GM18502 (cell line): ENCODE measurements at regions not wholly inside any gene's neighbourhood (a gene's known extent, or its start where the extent isn't known, plus 50 kb on each side); places are given as distances from the start of the nearest gene placed in this dataset.

Experiments used
- ATAC-seq: cut with Tn5 transposase; IDR thresholded peaks from one replicate; pipeline ENCODE4 v1.9.1; 2021; ENCODE audit warnings: mild to moderate bottlenecking; ENCODE audit not compliant: unreplicated experiment, poor library complexity

DNA sequence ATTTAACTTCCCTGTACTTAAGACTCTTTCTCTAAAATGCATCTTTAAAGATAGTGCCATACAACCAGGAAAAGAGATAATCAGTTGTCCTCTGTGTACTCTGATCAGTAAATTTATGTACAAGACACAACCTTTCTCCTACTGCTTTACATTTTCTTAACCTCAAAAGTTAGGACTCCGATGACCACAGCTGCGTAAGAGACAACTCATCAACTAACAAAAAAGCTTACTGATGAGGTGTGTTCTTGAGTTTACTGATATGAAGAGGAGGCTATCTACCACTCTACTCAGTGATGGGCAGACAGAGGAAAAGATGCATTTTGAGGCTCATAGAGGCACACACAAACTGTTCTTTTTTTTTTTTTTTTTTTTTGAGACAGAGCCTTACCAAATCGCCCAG lies 71.4 kb upstream of the HIF1A start:
- no peak for ATAC-seq

DNA sequence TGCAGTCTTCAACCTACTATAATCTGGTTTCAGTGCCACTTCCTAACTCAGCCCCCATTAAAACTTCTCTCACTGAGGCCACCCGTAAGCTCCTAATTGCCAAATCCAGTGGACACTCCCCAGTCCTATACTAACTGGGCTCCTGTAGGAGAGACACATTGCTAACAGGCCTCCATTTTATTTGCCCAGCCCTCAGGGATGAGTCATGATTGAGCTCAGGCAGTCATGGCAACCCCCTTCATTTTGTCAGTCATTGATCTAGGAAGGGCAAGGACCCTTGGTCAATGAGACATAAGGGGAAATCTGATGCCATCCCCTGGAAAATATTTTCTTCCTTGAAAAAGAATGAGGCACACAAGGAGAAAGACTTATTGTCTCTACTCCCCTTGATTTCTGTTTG lies 70.1 kb upstream of the HIF1A start:
- ATAC-seq: no peak

DNA sequence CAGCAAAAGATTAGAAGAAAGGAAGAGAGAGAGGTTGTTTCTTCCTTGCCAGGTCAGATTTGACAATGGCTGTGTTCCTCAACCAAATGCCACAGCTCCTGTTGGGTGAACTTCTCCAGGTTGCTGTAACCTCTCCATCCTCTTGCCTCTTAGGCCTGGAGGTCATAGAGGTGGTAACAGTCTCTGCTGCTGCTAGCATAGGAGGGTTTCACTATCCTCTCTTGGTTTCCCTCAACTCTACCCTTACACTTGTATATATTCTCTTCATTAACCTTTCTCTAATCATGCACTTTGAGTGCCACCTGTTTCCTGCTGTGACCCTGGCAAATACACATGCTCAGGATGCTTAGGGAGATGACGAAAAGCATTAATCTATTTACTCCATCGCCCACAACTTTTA lies 67.7 kb upstream of the HIF1A start:
- no peak for ATAC-seq

DNA sequence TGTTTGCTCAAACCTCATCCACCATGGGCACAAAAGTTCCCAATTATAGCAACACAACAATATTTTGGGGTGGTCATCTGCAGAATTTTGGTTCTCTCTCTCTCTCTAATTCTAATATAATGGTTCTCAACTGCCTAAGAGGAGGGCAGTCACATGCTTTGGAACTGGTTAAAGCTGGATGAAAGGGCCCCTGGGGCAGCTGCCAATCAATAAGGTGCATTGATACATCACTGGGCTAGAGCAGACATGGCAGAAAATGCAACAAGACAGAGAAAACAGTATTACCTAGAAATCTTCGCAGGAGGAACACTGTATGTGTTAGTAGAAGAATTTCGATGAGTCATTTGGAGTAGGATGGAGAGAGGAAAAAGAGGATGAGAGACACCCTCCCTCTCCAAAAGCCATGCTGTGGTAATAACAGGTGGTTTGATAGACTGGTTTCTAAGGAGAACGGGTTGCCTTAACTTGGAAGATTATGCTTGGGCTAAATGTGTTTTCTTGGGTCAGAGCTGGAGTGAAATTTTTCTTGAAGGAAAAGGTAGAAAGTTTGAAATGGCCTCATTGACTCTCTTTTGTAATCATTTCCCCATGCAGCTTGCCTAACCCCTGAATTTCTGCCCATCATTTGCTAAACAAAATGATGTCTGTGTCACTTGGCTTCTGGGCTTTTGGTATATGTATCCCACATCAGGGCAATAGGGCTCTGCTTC lies 67.1 kb upstream of the HIF1A start:
- ATAC-seq: no peak

DNA sequence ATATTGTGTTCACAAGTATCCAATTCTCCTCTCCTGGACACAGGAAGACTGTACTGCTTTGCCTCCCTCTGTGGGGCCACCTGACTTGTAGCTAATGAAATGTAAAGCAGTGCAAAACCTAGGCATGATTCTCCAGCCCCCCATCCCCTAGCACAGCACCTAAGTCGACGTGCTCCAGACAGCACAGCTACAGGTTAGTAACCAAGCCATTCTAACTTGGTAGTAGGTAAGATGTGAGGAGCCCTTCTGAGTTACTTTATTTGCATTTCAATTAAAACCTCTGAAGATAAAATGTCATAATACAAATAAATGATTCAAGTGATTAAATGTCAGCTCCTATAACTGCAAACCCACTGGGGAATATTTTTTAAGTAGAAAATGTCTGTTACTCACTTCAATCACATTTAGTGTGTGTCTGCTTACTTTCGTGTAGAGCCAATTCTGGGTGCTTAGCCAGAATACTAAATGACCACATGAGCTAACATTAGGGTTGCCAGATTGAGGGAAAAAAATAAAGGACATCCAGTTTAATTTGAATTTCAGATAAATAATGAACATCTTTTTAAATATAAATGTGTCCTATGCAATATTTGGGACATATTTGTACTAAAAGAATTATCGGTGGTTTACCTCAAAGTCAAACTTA lies 64.8 kb upstream of the HIF1A start:
- ATAC-seq: no peak

DNA sequence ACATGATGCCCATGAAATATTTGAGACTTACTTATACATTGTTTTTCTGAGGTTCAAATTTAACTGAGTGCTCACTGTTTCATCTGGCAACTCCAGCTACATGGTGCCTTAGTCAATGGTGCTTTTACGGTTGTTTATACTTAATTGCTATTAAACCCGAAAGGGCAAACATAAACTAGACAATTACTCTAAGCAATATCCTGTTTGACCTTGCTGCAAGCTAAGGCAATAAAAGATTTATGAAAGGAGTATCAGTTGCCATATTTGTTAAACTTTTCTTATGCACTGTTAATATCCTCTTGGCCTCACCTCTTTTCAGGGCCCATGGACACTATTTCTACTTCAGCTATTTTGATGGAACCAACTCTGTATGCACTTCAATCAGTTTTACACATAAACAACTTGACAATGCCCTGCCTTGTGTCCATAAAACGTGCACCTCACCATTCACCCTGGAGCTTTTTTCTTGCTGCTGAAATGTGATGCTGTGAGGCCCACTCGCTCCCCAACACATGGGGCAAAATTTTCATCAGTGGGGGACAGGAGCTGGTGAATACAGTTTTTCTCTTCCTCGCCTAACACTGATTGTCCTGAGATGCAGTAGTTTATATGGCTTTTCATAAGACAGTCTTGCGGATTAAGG lies 64.1 kb upstream of the HIF1A start:
- ATAC-seq: no peak

DNA sequence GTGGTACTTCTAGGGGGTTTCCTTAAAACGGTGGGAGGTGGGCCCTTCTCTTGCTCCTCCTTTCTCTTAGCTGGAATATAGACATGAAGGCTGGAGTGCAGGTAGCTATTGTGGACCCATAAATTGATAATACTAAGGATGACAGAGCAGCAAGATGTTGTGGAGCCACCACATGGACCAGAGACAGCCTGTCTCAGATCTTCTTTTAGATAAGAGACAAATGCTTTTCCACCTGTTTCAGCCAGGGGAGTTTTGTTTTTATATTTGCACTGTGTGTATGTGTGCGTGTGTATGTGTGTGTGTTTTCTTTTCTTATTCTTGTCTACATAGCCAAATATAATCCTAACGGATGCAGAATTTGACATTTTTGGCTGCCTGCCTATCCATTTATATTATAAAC lies 62.9 kb upstream of the HIF1A start:
- ATAC-seq: no peak

DNA sequence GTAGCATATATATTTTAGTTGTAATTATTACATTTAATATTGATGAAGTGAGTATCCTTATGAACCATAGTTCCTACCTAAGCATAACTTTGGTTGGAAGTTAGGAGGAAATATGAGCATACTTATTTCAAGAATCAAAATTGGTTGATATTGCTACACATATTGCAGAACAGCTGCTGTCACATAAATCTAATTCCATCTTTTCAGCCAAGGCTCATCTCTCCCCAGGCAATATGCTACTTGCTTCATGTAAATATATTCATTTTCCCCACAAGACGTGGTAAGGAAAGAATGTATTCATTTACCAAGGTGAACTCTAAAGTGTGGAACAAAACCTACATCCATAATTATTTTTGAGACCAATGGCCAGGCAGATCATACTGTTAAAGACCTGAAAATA lies 62.5 kb upstream of the HIF1A start:
- no peak for ATAC-seq

DNA sequence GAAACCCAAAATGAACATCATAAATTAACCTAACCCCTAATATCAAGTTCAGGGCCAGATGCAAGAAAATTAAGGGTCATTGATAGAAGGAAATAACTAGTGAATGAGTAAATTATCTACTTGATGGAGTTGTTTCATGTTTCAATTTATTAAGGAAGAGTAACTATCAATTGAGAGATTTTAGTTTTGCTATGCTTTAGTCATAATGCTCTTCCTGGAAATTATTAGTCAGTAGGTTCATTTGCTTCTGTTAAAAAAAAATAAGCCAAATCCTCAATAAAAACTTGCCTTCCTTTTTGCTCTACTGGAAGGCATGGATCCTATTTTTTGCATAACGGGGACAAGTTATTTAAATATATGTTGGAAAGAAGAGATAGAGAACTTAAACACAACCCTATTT lies 59.0 kb upstream of the HIF1A start:
- no peak for ATAC-seq

DNA sequence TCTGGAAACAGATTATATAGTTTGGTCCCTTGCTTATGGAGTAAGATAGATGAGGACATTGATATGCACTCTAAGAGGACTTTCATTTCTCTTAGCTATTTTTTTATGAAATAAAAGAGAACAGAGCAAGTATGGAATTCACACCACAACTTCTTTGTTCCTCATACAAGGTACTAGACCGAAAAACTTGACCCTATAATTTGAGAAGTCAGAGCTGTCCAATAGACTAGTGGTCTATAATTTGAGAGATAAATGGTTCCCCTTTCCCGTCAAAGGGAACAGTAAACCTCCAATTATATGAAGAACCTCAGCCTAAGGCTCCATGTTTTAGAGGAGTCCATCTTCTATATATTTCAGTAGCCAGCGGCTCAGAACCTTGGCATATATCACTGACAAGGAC lies 58.5 kb upstream of the HIF1A start:
- no peak for ATAC-seq

DNA sequence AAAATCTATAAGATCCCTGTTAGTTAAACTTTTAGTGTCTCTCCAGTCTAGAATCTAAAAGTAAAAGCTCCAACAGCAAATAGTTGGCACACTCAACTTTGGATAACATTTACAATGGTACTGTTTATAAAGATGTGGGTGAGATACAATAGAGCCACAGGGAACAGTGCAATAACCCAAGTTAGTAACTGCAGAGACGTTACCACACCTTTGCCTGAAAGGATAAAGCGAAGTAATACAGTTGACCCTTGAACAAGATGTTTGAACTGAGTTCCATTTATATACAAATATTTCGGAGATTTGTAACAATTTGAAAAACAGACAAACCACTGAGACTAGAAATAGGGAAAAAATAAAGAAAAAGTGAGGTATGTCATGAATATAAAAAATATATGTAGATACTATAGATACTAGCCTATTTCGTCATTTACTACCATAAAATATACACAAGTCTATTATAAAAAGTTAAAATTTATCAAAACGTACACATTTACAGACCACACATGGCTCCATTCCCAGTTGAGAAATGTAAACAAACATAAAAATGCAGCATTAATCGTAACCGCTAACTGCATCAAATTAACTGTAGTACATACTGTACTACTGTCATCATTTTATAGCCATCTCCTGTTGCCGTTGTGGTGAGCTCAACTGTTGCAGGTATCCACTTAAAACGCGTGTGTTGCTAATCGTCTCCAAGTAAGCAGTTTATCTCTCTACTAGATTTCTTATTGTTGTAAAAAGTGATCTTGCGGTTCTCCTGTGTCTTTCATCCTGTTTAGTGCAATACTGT lies 56.5 kb upstream of the HIF1A start:
- no peak for ATAC-seq

DNA sequence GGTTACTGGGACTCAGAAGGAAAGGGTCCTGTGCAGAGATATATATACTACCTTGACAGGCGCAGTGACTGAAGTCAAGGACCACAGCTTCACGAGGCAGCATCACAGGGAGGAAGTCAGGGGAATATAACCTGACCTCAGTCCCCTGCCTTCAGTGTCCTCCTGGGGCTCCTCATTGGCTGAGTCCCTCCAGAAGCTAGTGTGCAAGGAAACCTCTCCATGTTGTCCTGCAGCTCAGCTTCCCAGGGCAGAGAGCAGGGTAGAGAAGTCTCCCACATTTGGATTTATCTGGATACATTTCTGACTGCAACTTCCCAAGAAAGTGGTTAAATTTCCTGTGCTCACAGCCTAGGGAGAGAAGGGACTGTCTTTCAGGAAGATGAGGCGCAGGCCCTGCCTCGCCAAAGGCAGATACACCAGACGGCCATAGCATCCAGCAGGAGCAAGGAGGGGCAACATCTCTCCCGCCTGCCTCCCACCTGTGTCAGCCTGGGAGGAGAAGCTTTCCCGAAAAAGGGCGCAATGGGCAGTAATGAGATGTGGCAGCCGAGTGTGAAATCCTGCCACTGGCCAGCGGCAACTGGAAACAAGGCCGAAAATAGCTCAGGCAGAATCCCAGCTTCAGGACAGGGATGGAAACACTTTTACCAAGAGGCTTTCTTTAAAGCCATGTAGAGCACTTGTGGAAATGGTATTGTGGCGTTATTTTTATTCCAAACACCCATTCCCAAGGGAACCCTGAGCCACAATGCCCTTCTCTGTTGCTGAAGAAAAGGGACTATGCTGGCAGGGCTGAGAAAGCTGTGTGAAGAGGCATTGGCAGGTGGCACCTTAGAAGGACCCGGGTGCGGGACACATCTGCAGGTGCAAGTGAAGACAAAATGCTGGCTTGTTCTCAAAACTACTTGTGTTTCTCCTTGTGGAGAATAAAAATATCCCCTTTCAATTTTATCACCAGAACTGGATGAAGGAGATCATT lies 54.9 kb upstream of the HIF1A start:
- ATAC-seq: no peak

DNA sequence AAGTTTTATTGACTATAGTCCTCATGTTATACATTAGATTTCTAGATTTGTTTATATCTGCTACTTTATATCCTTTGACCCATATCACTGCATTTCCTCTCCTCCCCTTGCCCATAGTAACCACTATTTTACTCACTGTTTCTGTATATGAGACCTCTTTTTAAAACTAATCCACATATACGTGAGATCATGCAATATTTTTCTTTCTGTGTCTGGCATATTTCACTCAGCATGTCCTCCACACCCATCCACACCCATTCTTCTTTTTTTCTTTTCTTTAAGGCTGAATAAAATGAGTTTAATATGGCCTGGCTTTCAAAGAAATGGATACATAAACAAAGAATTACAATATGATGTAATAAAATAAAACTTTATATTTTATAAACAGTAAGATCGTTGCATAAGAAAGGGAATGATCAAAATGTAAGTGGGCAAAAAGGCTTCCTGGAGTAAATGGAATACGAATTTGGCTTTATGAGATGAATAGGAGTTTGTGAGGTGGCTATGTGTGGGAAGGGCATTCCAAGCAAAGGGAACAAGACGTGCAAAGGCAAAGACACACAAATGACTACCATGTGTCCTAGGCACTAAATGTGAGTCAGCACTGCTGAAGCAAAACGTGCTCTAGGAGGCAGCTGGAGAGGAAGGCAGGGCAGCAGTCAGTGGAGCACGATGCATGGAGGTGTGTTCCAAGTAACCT lies 53.2 kb upstream of the HIF1A start:
- no peak for ATAC-seq

DNA sequence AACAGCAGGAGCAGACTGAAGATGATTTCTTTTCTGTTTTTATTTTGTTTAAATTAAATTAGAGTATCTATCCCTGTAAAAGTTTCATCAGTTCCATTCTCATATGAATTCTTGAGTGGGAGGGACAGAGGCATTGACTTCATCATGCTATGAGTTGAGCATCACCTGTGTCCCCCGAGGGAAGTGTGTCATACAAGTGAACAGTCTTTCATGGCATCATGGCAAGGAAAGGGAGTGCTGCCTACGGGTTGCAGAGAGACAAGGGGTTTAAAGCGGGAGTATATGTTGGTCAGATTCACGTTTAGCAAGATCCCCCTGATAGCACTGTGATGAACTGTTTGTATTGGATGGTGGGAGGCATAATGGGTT lies 52.7 kb upstream of the HIF1A start:
- no peak for ATAC-seq

DNA sequence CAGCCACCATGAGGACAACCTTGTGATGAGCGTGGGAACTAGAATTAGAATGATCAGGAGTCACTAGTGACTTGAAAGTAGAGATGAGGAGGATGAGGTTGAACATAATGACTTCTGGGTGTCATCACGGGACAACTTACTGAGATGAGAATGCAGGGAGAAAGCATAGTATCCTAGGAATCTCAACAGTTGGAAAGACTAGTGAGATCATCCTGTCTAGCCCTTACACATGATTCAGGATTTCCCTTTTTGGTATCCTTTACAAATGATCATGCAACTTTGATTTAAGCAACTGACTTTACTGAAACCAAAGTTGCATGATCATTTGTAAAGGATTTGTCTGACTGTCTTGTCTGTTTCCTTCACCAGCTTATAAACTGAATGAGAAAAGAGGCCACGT lies 51.8 kb upstream of the HIF1A start:
- ATAC-seq: no peak

DNA sequence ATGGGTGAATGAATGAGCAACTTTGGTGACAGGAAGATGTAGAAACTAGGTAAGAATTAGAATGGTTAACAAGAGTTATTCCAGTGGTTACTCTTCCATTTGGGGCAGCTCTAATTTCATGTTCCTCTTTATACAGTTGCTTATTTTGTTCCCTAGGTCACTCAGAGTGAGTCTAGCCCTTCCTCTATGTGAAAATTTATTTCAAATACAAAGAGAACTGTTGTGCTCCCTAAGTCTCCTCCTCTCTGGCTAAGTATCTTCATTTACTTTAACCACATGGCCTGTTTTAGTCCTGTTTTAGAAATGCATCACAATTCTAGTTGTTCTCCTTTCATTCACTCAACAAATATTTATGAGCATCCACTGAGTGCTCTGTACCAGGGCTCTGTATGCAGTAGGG lies 51.1 kb upstream of the HIF1A start:
- peak; percentile 12 for ATAC-seq

DNA sequence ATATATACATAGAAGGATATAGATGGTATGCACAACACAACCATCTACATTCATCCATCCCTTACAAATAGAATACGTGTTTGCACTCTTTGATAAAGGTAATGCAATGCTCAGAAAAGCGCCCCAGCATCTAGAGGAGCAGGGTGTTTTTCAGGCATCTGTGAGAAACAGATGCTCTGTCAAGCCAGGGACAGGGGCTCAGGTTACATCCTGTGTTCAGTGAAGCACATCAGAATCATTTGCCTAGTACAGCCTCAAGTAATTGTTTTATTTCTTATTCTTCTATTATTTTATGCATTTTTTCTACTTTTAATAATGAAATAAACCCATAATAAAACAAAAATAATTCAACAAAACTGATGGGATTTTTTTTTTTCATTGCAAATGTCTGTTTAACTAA lies 50.5 kb upstream of the HIF1A start:
- ATAC-seq: peak; percentile 94

DNA sequence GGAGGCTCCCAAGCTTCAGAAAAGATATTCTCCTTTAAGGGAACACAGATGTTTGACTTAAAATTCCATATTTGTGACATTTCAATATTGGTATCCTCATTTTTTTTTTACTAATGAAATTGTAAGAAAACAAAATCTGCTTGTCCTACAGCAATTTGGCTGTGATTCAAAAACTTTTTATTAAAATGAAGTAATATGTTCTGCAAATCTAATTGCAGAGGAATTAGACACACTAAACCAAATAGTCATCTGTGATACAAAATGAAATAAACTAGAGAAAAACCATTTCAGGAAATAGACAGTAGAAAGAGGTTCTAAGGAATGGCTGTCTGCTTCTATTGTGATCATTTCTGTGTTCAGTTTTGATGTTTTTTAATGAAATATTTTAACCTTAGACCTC lies 50.1 kb upstream of the HIF1A start:
- ATAC-seq: no peak
